DND-41 (cell line): ENCODE measurements at regions not wholly inside any gene's neighbourhood (a gene's known extent, or its start where the extent isn't known, plus 50 kb on each side); places are given as distances from the start of the nearest gene placed in this dataset.

Experiments used
- ATAC-seq: fragments of 200-7000 bp; cut with Tn5 transposase; 3 replicates; pipeline ENCODE4 v1.9.1; 2021; ENCODE audit warnings: low read depth; ENCODE audit not compliant: insufficient read depth
- DNase-seq: peaks from one replicate; pipeline ENCODE4 v3.0.0-alpha.2; 2020
- H2AFZ ChIP-seq: 2 replicates; pipeline ENCODE4 v1.6.0; 2012; ENCODE audit warnings: low read depth, low read length
- H3K27ac ChIP-seq: 2 replicates; pipeline ENCODE4 v1.5.1; 2012; ENCODE audit warnings: low read length, inconsistent platforms
- H3K27me3 ChIP-seq: fragments of 200-600 bp; sonication (generic); 2 replicates; pipeline ENCODE4 v1.6.0; 2012; ENCODE audit warnings: low read length, mild to moderate bottlenecking, inconsistent platforms; ENCODE audit not compliant: insufficient read depth, poor library complexity
- H3K36me3 ChIP-seq: 2 replicates; pipeline ENCODE4 v1.5.1; 2012; ENCODE audit warnings: low read length, inconsistent platforms; ENCODE audit not compliant: insufficient read depth
- H3K4me1 ChIP-seq: 2 replicates; pipeline ENCODE4 v1.5.1; 2012; ENCODE audit warnings: mild to moderate bottlenecking, low read length; ENCODE audit not compliant: insufficient read depth
- H3K4me2 ChIP-seq: 2 replicates; pipeline ENCODE4 v1.6.0; 2012; ENCODE audit warnings: mild to moderate bottlenecking, moderate library complexity, low read length, inconsistent platforms; ENCODE audit not compliant: insufficient read depth
- H3K4me3 ChIP-seq, 2 experiments: fragments of 200-600 bp in 1 of 2; shearing (Covaris generic) in 1 of 2; 2 replicates each; pipeline ENCODE4 v1.5.1; 2012 to 2016; ENCODE audit warnings: inconsistent platforms in 2 of 2, low read length in 2 of 2, mild to moderate bottlenecking in 2 of 2, low read depth in 1 of 2, moderate library complexity in 1 of 2
- H3K79me2 ChIP-seq: 2 replicates; pipeline ENCODE4 v1.6.0; 2012; ENCODE audit warnings: low read length, inconsistent platforms; ENCODE audit not compliant: insufficient read depth
- H3K9ac ChIP-seq: 2 replicates; pipeline ENCODE4 v1.6.0; 2012; ENCODE audit warnings: low read depth, mild to moderate bottlenecking, inconsistent platforms, low read length, moderate library complexity
- H3K9me3 ChIP-seq: 2 replicates; pipeline ENCODE4 v1.5.1; 2012; ENCODE audit warnings: low read length, moderate library complexity, mild to moderate bottlenecking, inconsistent platforms; ENCODE audit not compliant: insufficient read depth, severe bottlenecking
- H4K20me1 ChIP-seq: 2 replicates; pipeline ENCODE4 v1.6.0; 2012; ENCODE audit warnings: low read length; ENCODE audit not compliant: insufficient read depth
- CTCF ChIP-seq: IDR thresholded peaks from 2 replicates; pipeline ENCODE4 v1.5.1; 2012; ENCODE audit warnings: borderline replicate concordance, low read length, moderate library complexity, mild to moderate bottlenecking; ENCODE audit not compliant: poor library complexity, severe bottlenecking; ENCODE audit errors: extremely low read depth
- EZH2 ChIP-seq: IDR thresholded peaks from 3 replicates; pipeline ENCODE4 v1.6.1; 2012; ENCODE audit warnings: borderline replicate concordance, low read depth, mild to moderate bottlenecking, moderate library complexity, low read length, inconsistent platforms; ENCODE audit not compliant: severe bottlenecking

GRCh38 chr20:8073024-8073832 lies 53.7 kb upstream of the TMX4 start:
- H3K36me3 ChIP-seq = no peaks in the 10 kb centered on the region
- no peak overlapping the region for H3K9ac ChIP-seq
- DNase-seq (peak; percentile 31), ATAC-seq (peak; percentile 91)
- H3K4me3 ChIP-seq = no peak overlapping the region
- H3K27ac ChIP-seq = peak overlapping the region; percentile 49
- H3K79me2 ChIP-seq = no peaks in the 10 kb centered on the region
- H3K27me3 ChIP-seq = no peaks in the 10 kb centered on the region
- H3K4me2 ChIP-seq = peak overlapping the region; percentile 30; the same call in 1 of the 2 replicates
- peak overlapping the region; percentile 44 for H2AFZ ChIP-seq
- peaks cover 15% of the 10 kb centered on the region for H3K4me1 ChIP-seq
- H4K20me1 ChIP-seq = no peaks in the 10 kb centered on the region
- no peaks in the 10 kb centered on the region for H3K9me3 ChIP-seq
- TF ChIP-seq EZH2 = no peak
- TF ChIP-seq CTCF = no peak

- Histone ChIP-seq H3K36me3 (no peaks in the 10 kb centered on the region), H3K27me3 (peaks cover 6% of the 10 kb centered on the region), H3K79me2 (no peaks in the 10 kb centered on the region), H3K9me3 (no peaks in the 10 kb centered on the region), H3K4me3 (no peak overlapping the region), H4K20me1 (no peaks in the 10 kb centered on the region), H3K27ac (no peak overlapping the region), H3K4me1 (peaks cover 15% of the 10 kb centered on the region), H3K9ac (no peak overlapping the region), H2AFZ (no peak overlapping the region), H3K4me2 (no peak overlapping the region)
- ATAC-seq = no peak
- TF ChIP-seq EZH2 = no peak
- no peak for DNase-seq
Observed at GRCh38 chr20:8074931-8075330, 55.4 kb upstream of the TMX4 start.

- no peak overlapping the region for H3K4me2 ChIP-seq
- peaks cover 6% of the 10 kb centered on the region for H3K27me3 ChIP-seq
- H3K79me2 ChIP-seq = no peaks in the 10 kb centered on the region
- no peak overlapping the region for H3K4me3 ChIP-seq
- H3K4me1 ChIP-seq = peaks cover 15% of the 10 kb centered on the region
- H3K36me3 ChIP-seq = no peaks in the 10 kb centered on the region
- H3K9me3 ChIP-seq = no peaks in the 10 kb centered on the region
- no peak overlapping the region for H2AFZ ChIP-seq
- no peak for TF ChIP-seq EZH2
- TF ChIP-seq CTCF = no peak
- H3K9ac ChIP-seq = no peak overlapping the region
- DNase-seq (no peak), ATAC-seq (no peak)
- H4K20me1 ChIP-seq = no peaks in the 10 kb centered on the region
- H3K27ac ChIP-seq = no peak overlapping the region
Observed at GRCh38 chr20:8076306-8077136, 55.5 kb upstream of the PLCB1 start.

GRCh38 chr20:8077137-8077466 lies 55.0 kb upstream of the PLCB1 start:
- ATAC-seq (no peak), DNase-seq (no peak)
- no peak overlapping the region for H3K27ac ChIP-seq
- no peak overlapping the region for H3K9ac ChIP-seq
- no peaks in the 10 kb centered on the region for H3K36me3 ChIP-seq
- no peak overlapping the region for H3K4me2 ChIP-seq
- H3K27me3 ChIP-seq = peaks cover 6% of the 10 kb centered on the region
- H4K20me1 ChIP-seq = no peaks in the 10 kb centered on the region
- H3K79me2 ChIP-seq = no peaks in the 10 kb centered on the region
- H3K4me3 ChIP-seq = no peak overlapping the region
- H2AFZ ChIP-seq = no peak overlapping the region
- H3K9me3 ChIP-seq = no peaks in the 10 kb centered on the region
- TF ChIP-seq CTCF (no peak), EZH2 (no peak)
- peaks cover 15% of the 10 kb centered on the region for H3K4me1 ChIP-seq
